HepG2 (cell line): ENCODE measurements at regions not wholly inside any gene's neighbourhood (a gene's known extent, or its start where the extent isn't known, plus 50 kb on each side); places are given as distances from the start of the nearest gene placed in this dataset.
"Not testable (repeated sequence)": the region's sequence is repeated elsewhere in the genome, so short reads cannot be mapped to it uniquely, and the experiment has no call there.

Experiments
- ASH2L ChIP-seq: fragments of 300-600, 200-600 bp; sonication (generic); IDR thresholded peaks from 2 replicates; pipeline ENCODE4 v1.7.0; 2017; ENCODE audit warnings: low read depth, mild to moderate bottlenecking, moderate library complexity, mixed read lengths, low read length; ENCODE audit not compliant: insufficient read length
- HMGXB4 ChIP-seq, 2 experiments: sonication (generic) in 1 of 2; formaldehyde crosslinking in 1 of 2; IDR thresholded peaks; 2 replicates each; pipeline versions ENCODE4 v1.4.0 to v1.6.1; 2018 to 2020; ENCODE audit warnings: missing genetic modification reagents in 2 of 2, borderline replicate concordance in 1 of 2, low read depth in 1 of 2, mild to moderate bottlenecking in 1 of 2, missing biosample characterization in 1 of 2

GRCh38 chr14:19300243-19300642 lies 133.9 kb downstream of the POTEG start:
- TF ChIP-seq HMGXB4 (CRISPR knock-in tag; IDR thresholded peaks at IDR 0.05; ENCODE audit: borderline replicate concordance in 1 of 2, low read depth in 1 of 2); ASH2L: not testable (repeated sequence)
